Stimulated activated CD4-positive, alpha-beta T cell treated with anti-CD3 and anti-CD28 coated beads, TNF-alpha, amount 100 ng/mL, for 48 hours (primary cell): ENCODE measurements at regions not wholly inside any gene's neighbourhood (a gene's known extent, or its start where the extent isn't known, plus 50 kb on each side); places are given as distances from the start of the nearest gene placed in this dataset.

Experiments used
- DNase-seq, 3 donors: peaks; one replicate each; pipeline ENCODE4 v3.0.0-alpha.2; 2020; ENCODE audit warnings: low read depth in 3 of 3

- DNase-seq = no peak
Observed at GRCh38 chr6:111958534-111958933, 85.3 kb upstream of the FYN start.

- no peak for DNase-seq
Observed at GRCh38 chr6:111959766-111960165, 86.5 kb upstream of the FYN start.

- no peak for DNase-seq
Observed at GRCh38 chr6:111967131-111967530, 86.8 kb upstream of the CCN6 start.

DNA sequence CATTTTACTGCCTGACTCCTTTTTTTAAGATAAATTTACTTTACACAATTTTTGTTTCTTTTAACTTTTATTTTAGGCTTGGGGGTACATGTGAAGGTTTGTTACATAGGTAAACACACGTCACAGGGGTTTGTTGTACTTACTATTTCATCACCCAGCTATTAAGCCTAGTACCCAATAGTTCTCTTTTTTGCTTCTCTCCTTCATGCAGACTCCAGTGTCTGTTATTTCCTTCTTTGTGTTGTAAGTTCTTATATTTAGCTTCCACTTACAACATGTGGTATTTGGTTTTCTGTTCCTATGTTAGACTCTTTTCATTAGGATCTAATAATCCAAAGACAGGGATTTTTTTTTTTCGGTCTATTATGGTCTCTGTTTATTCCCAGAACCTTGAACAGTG, 83.5 kb upstream of the CCN6 start:
- no peak for DNase-seq

DNA sequence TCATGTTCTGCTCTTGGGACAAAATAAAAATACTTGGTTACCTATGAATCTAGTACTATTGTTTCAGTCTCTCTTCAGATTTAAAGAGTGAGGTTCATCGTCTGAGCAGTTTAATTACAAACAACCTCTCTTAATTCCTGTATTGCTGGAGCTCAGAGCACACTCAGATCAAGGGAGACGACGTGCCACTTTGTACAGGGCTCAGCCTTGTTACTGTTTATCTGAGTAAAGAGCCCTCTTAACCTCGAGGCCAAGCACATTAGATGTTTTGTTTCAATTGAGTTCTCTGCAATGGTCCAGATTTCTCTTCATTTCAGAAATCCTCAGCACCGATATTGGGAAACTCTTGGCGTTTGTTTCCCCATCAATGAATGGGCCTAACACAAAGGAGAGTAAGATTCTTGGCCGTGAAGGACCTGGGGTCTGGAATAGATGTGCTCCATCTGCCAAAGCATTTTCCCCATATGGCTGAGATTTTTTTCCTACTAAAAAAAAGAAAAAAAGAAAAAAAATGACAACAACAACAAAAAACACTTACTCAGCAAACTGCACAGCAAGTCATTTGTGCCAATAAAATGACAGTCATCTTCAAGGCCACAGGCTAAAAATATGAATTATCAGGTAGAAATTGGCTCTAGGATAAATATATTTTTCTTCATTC, 82.6 kb upstream of the CCN6 start:
- no peak for DNase-seq

DNA sequence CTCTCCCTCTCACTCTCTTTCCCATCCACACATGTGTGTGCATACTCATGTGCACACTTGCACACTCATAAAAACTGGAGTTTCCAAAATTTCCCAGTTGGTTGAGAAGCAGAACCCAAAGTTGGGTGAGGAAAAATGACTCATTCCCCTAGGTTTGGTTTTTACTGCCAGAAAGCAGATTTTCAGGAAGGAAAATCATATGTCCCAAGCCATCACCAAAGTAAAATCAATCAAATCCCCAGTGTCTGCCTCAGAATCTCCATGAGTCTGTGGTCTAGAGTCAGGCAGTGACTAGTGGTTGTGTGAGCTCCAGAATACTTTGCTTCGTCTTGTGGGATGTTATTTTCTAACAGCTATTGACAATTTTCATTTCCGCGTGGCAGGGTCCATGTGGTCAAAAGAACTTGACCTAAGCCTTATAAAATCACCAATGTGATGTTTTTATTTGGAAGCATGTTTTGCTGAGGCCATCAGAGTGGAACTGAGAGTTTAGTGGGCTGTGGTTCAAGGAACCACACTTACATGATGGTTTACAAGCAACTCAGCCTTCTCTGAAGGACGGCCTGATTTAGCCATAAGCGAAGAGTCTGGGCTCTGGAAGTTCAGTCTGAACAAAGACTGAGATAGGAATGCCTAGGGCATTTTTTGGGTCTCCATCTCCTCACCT, 81.9 kb upstream of the CCN6 start:
- DNase-seq = no peak

DNA sequence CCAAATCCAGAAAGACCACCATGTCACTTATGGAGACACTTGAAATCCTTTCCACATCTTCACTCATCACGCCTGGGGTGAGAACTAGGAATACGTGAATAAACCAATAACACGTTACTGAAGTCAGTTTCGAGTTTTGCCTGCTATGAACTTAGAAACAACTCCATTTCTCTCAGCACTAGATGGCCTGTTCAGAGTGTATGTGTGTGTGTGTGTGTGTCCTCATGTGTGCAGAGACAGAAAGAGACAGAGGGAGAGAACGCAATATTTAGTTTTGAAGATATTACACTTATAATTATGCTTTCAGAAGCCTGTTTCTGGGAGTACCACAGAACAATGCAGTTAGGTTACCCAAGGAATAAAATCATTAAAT, 81.2 kb upstream of the CCN6 start:
- no peak for DNase-seq

GRCh38 chr6:111973118-111973761, 80.7 kb upstream of the CCN6 start:
- DNase-seq = peak in 2 of 3 donors; percentile 33 to 53

DNA sequence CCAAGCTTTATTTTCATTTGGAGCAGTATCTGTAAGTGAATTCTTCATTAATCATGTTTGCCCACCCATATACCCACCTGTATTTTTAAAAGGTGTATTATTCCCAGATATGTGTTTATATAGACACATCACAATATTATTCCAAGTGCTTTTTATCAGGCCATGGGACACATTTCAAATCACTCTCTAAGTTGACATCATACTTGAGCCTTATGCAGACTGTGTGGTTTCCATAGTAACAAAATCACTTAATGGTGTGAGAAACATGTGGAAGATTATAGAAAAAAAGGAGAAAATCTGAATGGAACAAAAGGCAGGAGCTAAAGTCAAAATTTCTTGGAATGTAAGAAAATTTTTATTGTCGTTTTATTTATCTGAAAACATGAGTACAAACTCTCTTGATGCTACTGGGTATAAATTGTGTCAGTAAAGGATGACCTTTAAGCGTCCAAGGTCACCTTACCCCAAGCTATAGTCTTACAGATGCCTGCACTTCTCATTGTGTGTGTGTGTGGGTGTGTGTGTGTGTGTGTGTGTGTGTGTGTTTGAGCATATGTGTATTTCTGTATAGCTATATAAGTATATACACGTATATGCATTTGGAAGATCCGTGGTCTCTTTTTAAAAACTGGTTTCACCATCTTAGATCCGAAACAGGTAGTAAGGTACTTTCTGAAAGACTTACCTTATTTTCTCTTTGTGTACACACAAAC, 79.8 kb upstream of the CCN6 start:
- no peak for DNase-seq

DNA sequence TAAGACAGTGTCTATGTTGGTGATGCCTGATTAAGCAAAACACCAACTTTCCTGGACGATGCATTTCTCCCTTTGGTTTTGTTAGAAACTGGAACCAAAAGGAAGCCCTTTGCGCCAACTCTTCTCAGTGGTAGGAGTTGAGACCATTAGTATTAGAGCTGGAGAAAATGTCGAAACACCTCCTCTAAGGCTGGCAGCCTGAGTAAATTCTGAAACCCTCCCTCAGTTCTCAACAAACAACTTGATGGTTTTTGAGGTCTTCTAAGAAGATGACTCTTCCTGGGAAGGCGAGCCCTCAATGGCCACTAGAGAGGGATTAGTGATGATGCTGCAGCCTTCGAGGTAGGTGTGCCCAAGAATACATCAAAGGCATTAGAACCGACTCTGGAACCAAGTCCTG, 78.4 kb upstream of the CCN6 start:
- DNase-seq = no peak

DNA sequence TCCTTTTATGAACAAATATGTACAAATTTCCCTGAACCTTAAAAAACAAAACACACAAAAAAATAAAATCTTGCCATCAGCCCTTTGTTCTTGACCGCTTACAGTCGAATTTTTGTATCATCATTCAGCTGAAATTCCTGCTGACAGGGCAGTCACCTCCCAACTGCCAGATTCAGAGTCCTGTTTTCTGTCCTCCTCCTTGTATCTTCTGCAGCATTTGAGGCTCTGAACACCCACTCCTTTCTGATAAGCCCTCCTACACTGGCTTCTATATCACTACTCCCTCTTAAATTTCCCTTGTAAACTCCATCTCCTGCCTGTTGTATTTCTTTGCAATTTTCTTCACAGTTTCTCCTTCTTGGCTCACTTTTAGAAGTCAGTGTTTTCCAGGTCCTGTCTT, 77.8 kb upstream of the CCN6 start:
- DNase-seq = no peak

- no peak for DNase-seq
Observed at GRCh38 chr6:111978532-111979149, 75.3 kb upstream of the CCN6 start.

GRCh38 chr6:111979633-111980032, 74.3 kb upstream of the CCN6 start:
- no peak for DNase-seq

- DNase-seq = no peak
Observed at GRCh38 chr6:111980143-111980542, 73.8 kb upstream of the CCN6 start.

GRCh38 chr6:111980971-111981840, 72.7 kb upstream of the CCN6 start:
- DNase-seq = no peak

DNA sequence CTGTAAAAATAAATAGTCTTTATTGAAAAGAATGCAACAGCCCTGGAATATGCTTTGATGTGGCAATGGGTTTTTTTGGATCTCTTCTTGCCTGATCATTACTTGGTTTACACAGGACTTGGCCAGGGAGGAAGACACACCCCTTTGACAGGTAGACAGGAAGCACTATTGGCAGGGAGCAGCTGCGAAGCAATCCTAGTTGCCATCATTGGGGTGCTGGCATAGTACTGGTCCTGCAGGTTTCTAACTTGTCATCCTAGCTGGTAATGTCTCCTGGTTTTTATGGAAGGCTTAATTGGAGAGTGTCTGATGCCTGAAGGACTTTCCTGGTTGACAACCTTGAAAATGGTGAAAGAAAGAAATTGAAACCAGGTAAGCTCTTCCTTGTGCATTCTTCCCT, 71.2 kb upstream of the CCN6 start:
- DNase-seq = no peak

- DNase-seq = no peak
Observed at GRCh38 chr6:111983193-111983592, 70.7 kb upstream of the CCN6 start.

DNA sequence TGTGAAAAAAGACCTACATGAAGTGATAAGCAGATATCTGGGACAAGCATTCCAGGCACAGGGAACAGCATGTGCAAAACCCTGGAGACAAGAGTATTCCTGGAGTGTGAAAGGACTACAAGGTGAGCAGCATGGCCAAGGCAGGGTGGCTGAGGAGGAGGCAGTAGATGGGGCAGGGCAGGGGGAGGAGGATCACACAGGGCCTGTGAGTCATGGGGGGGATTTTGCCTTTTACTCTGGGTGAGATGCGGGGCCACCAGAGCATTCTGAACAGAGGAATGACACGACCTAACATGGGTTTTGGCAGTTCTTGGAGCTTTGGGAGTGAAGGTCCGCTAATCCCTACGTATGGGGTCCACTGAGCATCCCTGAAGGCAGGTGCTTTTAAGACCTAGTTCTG, 69.8 kb upstream of the CCN6 start:
- no peak for DNase-seq

DNA sequence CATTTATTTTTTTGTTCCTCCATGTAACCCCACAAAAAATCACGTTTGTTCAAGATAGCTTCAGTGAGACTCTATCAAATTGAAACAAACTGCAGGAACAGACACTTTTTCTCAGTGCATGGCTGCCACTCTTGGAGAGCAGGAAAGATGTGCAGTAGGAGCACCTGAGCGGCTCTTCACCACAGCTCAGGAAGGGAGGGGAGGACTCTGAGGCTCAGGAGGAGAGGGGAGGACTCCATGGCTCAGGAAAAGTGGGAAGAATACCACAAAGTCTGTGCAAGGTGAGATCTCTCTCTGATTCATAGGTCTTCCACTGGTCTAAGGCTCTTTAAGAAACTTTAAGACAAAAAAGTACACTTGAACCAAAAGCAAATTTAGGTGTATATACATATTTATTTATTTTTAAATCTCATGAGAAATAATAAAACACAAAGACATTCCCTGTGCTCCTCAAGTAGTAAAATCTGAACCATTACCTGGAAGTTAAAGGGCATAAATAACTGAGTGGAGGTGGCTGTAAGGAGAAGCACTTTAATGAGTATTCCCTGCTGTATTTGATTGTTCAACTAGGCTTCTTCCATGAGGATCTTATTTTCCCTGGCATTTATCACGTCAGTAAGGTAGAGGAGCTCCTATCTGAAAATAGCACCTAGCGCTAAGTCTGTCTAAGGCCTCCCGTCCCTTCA, 69.2 kb upstream of the CCN6 start:
- DNase-seq = no peak

GRCh38 chr6:111985202-111985731, 68.6 kb upstream of the CCN6 start:
- peak in 1 of 3 donors; percentile 32 for DNase-seq
